Common myeloid progenitor, CD34-positive (primary cell): ENCODE measurements at regions not wholly inside any gene's neighbourhood (a gene's known extent, or its start where the extent isn't known, plus 50 kb on each side); places are given as distances from the start of the nearest gene placed in this dataset.

Experiments used
- CTCF ChIA-PET: fragments of 350-600 bp; sonication (Branson Sonifier 250); formaldehyde crosslinking; loops from one replicate; lab custom pipeline; 2021; ENCODE audit warnings: antibody characterized with exemption; lab: Charles Lee
- POLR2A ChIA-PET: fragments of 350-600 bp; sonication (Branson Sonifier 250); formaldehyde crosslinking; loops from one replicate; lab custom pipeline; 2021; ENCODE audit warnings: antibody characterized with exemption; lab: Charles Lee
- DNase-seq, 3 donors: peaks; one replicate each; pipeline versions ENCODE4 v3.0.0 to v3.0.0-alpha.2; 2013
- H3K27ac ChIP-seq, 2 experiments: 1 replicate in 1 of 2; 2 replicates in 1 of 2; pipeline ENCODE4 v1.7.0; 2013; ENCODE audit warnings: inconsistent platforms in 2 of 2, low read length in 2 of 2, mild to moderate bottlenecking in 2 of 2, low read depth in 1 of 2, moderate library complexity in 1 of 2; ENCODE audit not compliant: severe bottlenecking in 2 of 2, insufficient read depth in 1 of 2, poor library complexity in 1 of 2
- H3K27me3 ChIP-seq, 5 experiments: replicated peaks in 2 of 5; 1 replicate in 3 of 5; 2 replicates in 2 of 5; pipeline versions ENCODE4 v1.6.1 to v1.7.0; 2013; ENCODE audit warnings: low read length in 4 of 5, mild to moderate bottlenecking in 2 of 5, moderate library complexity in 2 of 5, inconsistent platforms in 1 of 5; ENCODE audit not compliant: insufficient read depth in 5 of 5, control insufficient read depth in 4 of 5
- H3K36me3 ChIP-seq, 4 experiments: 1 replicate in 2 of 4; 2 replicates in 2 of 4; pipeline versions ENCODE4 v1.6.1 to v1.7.0; 2013; ENCODE audit warnings: low read length in 3 of 4, control low read depth in 1 of 4, mild to moderate bottlenecking in 1 of 4; ENCODE audit not compliant: control insufficient read depth in 4 of 4, insufficient read depth in 4 of 4
- H3K4me1 ChIP-seq, 4 experiments: 1 replicate in 3 of 4; 2 replicates in 1 of 4; pipeline versions ENCODE4 v1.6.1 to v1.7.1; 2013; ENCODE audit warnings: low read length in 3 of 4, mild to moderate bottlenecking in 3 of 4, control low read depth in 1 of 4, inconsistent platforms in 1 of 4, moderate library complexity in 1 of 4; ENCODE audit not compliant: control insufficient read depth in 4 of 4, insufficient read depth in 4 of 4; ENCODE audit errors: control extremely low read depth in 1 of 4
- H3K4me3 ChIP-seq, 7 experiments: 1 replicate in 4 of 7; 2 replicates in 3 of 7; pipeline versions ENCODE4 v1.5.1 to v1.7.0; 2013; ENCODE audit warnings: mild to moderate bottlenecking in 7 of 7, low read length in 6 of 7, moderate library complexity in 6 of 7, inconsistent platforms in 2 of 7, low read depth in 2 of 7, control low read depth in 1 of 7; ENCODE audit not compliant: insufficient read depth in 4 of 7, control insufficient read depth in 1 of 7; ENCODE audit errors: extremely low read depth in 1 of 7
- H3K9me3 ChIP-seq, 5 experiments: 1 replicate in 4 of 5; 2 replicates in 1 of 5; pipeline versions ENCODE4 v1.6.1 to v1.7.1; 2013; ENCODE audit warnings: low read length in 4 of 5, mild to moderate bottlenecking in 2 of 5, inconsistent platforms in 1 of 5, low read depth in 1 of 5, moderate library complexity in 1 of 5; ENCODE audit not compliant: control insufficient read depth in 4 of 5, insufficient read depth in 2 of 5; ENCODE audit errors: control extremely low read depth in 1 of 5
- WGBS: methylation state at CpG from one replicate; pipeline ENCODE4 v1.1.5; 2013; ENCODE audit not compliant: insufficient coverage; 5-methylcytosine and 5-hydroxymethylcytosine counted together

GRCh38 chr5:33270671-33271070 lies 170.1 kb upstream of the TARS1 start:
- POLR2A ChIA-PET = no interaction called here
- no CpG with 5 or more reads among the region's 1 CpG for WGBS
- no peak overlapping the region for H3K4me3 ChIP-seq

GRCh38 chr5:33271606-33272005 lies 169.2 kb upstream of the TARS1 start:
- ChIA-PET POLR2A (no interaction called here), CTCF (no interaction called here)
- no peak overlapping the region for H3K4me3 ChIP-seq
- no peak overlapping the region for H3K27ac ChIP-seq
- peaks cover 0 to 10% (median 6%) of the 10 kb centered on the region in 4 experiments for H3K4me1 ChIP-seq
- no CpG with 5 or more reads among the region's 1 CpG for WGBS
- H3K9me3 ChIP-seq = no peaks in the 10 kb centered on the region
- H3K36me3 ChIP-seq = peaks cover 0 to 3% (median 0%) of the 10 kb centered on the region in 4 experiments
- no peaks in the 10 kb centered on the region for H3K27me3 ChIP-seq
- DNase-seq = no peak

More at GRCh38 chr5:33270671-33271070, 170.1 kb upstream of the TARS1 start:
- Histone ChIP-seq H3K27ac (no peak overlapping the region), H3K27me3 (no peaks in the 10 kb centered on the region), H3K4me1 (peaks cover 0 to under 1% (median under 1%) of the 10 kb centered on the region in 4 experiments), H3K36me3 (peaks cover 0 to 3% (median 0%) of the 10 kb centered on the region in 4 experiments), H3K9me3 (no peaks in the 10 kb centered on the region)
- CTCF ChIA-PET = interaction anchor here (1.8 kb wide), 1 partner anchor 10 kb away, joined by 4 read pairs; no protein-coding TSS in a partner anchor
- DNase-seq = no peak

- no peak for DNase-seq
- CTCF ChIA-PET = no interaction called here
- H3K4me1 ChIP-seq = peaks cover 0 to 14% (median 8%) of the 10 kb centered on the region in 4 experiments
- H3K9me3 ChIP-seq = no peaks in the 10 kb centered on the region
- H3K27ac ChIP-seq = no peak overlapping the region
- 100% methylated on average over 2 of the region's 3 CpGs for whole genome bisulfite sequencing
- no peak overlapping the region for H3K4me3 ChIP-seq
- POLR2A ChIA-PET = no interaction called here
- H3K36me3 ChIP-seq = peaks cover 0 to 3% (median 0%) of the 10 kb centered on the region in 4 experiments
- H3K27me3 ChIP-seq = no peaks in the 10 kb centered on the region
Observed at GRCh38 chr5:33272288-33272687, 168.5 kb upstream of the TARS1 start.

GRCh38 chr5:33273985-33274384 lies 166.8 kb upstream of the TARS1 start:
- Histone ChIP-seq H3K27ac (no peak overlapping the region), H3K36me3 (peaks cover 0 to 3% (median 0%) of the 10 kb centered on the region in 4 experiments), H3K27me3 (no peaks in the 10 kb centered on the region), H3K9me3 (no peaks in the 10 kb centered on the region), H3K4me3 (no peak overlapping the region), H3K4me1 (peaks cover 0 to 14% (median 8%) of the 10 kb centered on the region in 4 experiments)
- ChIA-PET POLR2A (interaction anchor here (0.8 kb wide), 1 partner anchor 9 kb away, joined by 6 read pairs; no protein-coding TSS in a partner anchor), CTCF (interaction anchor here (0.8 to 0.9 kb wide), 2 partner anchors 54 to 104 kb away, joined by 3 read pairs; no protein-coding TSS in a partner anchor)
- DNase-seq = no peak

GRCh38 chr5:33275391-33275790 lies 165.4 kb upstream of the TARS1 start:
- Histone ChIP-seq H3K9me3 (no peaks in the 10 kb centered on the region), H3K27me3 (no peaks in the 10 kb centered on the region), H3K27ac (no peak overlapping the region), H3K4me3 (no peak overlapping the region), H3K4me1 (peaks cover 0 to 14% (median 8%) of the 10 kb centered on the region in 4 experiments), H3K36me3 (no peaks in the 10 kb centered on the region)
- ChIA-PET POLR2A (no interaction called here), CTCF (interaction anchor here (0.6 to 1.1 kb wide), 3 partner anchors 10 to 586 kb away, joined by 3 to 4 read pairs (median 3); no protein-coding TSS in a partner anchor)
- no CpG with 5 or more reads among the region's 3 CpGs for WGBS
- DNase-seq = no peak

GRCh38 chr5:33275921-33276627 lies 164.7 kb upstream of the TARS1 start:
- Histone ChIP-seq H3K4me1 (peaks cover 0 to 14% (median 8%) of the 10 kb centered on the region in 4 experiments), H3K36me3 (no peaks in the 10 kb centered on the region), H3K27me3 (no peaks in the 10 kb centered on the region), H3K27ac (no peak overlapping the region), H3K4me3 (no peak overlapping the region), H3K9me3 (no peaks in the 10 kb centered on the region)
- POLR2A ChIA-PET = no interaction called here
- peak; percentile 11 to 76 (median 54) for DNase-seq
- WGBS = 29% methylated on average over 4 of the region's 5 CpGs
- CTCF ChIA-PET = interaction anchor here (0.6 to 1.1 kb wide), 2 partner anchors 11 to 18 kb away, joined by 3 to 4 read pairs; no protein-coding TSS in a partner anchor

- Histone ChIP-seq H3K4me3 (no peak overlapping the region), H3K4me1 (peaks cover 0 to 14% (median 8%) of the 10 kb centered on the region in 4 experiments), H3K27ac (no peak overlapping the region), H3K36me3 (no peaks in the 10 kb centered on the region), H3K27me3 (no peaks in the 10 kb centered on the region), H3K9me3 (no peaks in the 10 kb centered on the region)
- DNase-seq = no peak
- ChIA-PET CTCF (interaction anchor here (1.1 kb wide), 1 partner anchor 18 kb away, joined by 3 read pairs; no protein-coding TSS in a partner anchor), POLR2A (no interaction called here)
- no CpG with 5 or more reads among the region's 2 CpGs for WGBS
Observed at GRCh38 chr5:33276628-33276950, 164.2 kb upstream of the TARS1 start.
